Coronary artery (tissue), 2 donors: ENCODE measurements at regions not wholly inside any gene's neighbourhood (a gene's known extent, or its start where the extent isn't known, plus 50 kb on each side); places are given as distances from the start of the nearest gene placed in this dataset.

Source experiments
- DNase-seq: peaks from one replicate; pipeline ENCODE4 v3.0.0-alpha.2; 2017; ENCODE audit warnings: low spot score
- H3K27ac ChIP-seq, 2 donors: fragments of 200-600 bp; sonication (generic); one replicate each; pipeline ENCODE4 v1.5.1; 2016 to 2019
- H3K4me3 ChIP-seq: fragments of 200-600 bp; sonication (generic); 2 replicates; pipeline ENCODE4 v1.5.1; 2016; ENCODE audit warnings: mild to moderate bottlenecking, moderate library complexity
- TF ChIP-seq, protein P1 (sequence below): fragments of 200-600 bp; sonication (generic); IDR thresholded peaks from one replicate; pipeline ENCODE4 v1.5.1; 2019; ENCODE audit warnings: antibody characterized with exemption

DNA sequence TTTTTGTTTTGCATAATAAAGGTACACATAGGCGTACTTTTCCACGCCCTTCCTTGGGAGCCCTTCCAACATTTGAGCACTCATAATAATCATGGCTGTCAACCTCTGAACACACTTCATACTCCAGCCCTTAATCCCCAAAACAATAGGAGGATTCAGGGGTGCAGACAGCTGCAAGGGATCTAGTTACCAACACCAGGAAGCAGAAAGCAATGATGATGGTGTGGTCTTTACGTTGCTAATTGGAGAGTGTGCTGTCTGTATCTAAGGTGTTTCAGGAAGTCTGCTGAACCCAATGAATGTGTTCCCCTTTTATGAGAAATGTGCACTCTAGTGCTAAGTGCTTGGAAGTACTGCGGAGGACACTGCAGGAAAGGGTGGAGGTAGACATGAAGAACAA is 60.3 kb upstream of the PDZRN3 start:
- no peak overlapping the region for H3K27ac ChIP-seq
- no peak overlapping the region for H3K4me3 ChIP-seq
- no peak for DNase-seq
- TF ChIP-seq, protein P1, sequence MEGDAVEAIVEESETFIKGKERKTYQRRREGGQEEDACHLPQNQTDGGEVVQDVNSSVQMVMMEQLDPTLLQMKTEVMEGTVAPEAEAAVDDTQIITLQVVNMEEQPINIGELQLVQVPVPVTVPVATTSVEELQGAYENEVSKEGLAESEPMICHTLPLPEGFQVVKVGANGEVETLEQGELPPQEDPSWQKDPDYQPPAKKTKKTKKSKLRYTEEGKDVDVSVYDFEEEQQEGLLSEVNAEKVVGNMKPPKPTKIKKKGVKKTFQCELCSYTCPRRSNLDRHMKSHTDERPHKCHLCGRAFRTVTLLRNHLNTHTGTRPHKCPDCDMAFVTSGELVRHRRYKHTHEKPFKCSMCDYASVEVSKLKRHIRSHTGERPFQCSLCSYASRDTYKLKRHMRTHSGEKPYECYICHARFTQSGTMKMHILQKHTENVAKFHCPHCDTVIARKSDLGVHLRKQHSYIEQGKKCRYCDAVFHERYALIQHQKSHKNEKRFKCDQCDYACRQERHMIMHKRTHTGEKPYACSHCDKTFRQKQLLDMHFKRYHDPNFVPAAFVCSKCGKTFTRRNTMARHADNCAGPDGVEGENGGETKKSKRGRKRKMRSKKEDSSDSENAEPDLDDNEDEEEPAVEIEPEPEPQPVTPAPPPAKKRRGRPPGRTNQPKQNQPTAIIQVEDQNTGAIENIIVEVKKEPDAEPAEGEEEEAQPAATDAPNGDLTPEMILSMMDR: no peak

DNA sequence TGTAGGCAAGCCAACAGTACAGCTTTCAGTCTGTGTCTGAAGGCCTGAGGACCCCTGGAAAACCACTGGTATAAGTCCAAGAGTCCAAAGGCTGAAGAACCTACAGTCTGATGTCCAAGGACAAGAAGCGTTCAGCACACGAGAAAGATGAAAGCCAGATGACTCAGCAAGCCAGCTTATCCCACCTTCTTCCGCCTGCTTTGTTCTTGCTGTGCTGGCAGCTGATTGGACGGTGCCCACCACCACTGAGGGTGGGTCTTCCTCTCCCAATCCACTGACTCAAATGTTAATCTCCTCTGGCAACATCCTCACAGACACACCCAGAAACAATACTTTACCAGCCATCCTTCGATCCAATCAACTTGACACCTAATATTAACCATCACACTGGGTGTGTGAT is 59.0 kb upstream of the PDZRN3 start:
- TF ChIP-seq, protein P1: no peak
- Histone ChIP-seq H3K4me3 (no peak overlapping the region), H3K27ac (no peak overlapping the region)
- DNase-seq: no peak

DNA sequence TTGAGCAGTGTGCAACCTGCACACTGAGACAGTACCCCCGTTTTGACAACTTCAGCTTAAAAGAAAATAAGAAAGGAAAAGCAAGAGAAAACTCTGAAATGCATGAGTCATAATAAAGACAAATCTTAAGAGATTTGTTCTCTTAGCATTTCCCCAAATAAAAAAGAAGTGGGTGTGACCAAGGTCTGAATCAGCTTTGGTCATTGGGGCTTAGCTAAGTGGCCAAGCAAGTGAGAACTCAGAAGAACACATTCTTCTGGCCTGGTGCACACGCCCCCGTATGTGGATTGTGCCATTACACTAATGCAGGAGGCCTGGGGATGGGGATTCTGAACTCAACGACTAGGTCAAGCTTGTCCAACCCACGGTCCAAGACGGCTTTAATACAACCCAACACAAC is 56.9 kb upstream of the PDZRN3 start:
- H3K27ac ChIP-seq: no peak overlapping the region

DNA sequence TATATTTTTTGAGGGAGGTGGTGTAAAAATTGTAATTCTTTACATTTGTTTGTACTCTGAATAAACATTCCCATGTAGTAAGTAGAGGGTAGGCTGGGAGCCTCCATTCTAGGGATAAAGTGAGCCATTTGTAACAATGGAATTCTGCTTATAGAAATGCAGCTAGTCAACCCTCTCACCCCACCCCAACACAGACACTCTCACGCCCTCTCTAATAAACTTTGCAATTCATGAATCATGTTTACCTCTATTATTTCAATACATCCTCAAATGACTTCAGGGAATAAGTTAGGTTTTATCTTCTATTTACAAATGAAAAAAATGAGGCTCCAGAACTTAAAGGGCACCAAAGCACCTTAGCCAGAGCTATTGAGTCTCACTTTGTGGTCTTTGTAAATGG is 56.5 kb upstream of the PDZRN3 start:
- TF ChIP-seq, protein P1: no peak
- H3K4me3 ChIP-seq: no peak overlapping the region
- no peak overlapping the region for H3K27ac ChIP-seq
- no peak for DNase-seq

More for the DNA sequence above, 56.9 kb upstream of the PDZRN3 start:
- H3K4me3 ChIP-seq: no peak overlapping the region
- TF ChIP-seq, protein P1: no peak
- no peak for DNase-seq

DNA sequence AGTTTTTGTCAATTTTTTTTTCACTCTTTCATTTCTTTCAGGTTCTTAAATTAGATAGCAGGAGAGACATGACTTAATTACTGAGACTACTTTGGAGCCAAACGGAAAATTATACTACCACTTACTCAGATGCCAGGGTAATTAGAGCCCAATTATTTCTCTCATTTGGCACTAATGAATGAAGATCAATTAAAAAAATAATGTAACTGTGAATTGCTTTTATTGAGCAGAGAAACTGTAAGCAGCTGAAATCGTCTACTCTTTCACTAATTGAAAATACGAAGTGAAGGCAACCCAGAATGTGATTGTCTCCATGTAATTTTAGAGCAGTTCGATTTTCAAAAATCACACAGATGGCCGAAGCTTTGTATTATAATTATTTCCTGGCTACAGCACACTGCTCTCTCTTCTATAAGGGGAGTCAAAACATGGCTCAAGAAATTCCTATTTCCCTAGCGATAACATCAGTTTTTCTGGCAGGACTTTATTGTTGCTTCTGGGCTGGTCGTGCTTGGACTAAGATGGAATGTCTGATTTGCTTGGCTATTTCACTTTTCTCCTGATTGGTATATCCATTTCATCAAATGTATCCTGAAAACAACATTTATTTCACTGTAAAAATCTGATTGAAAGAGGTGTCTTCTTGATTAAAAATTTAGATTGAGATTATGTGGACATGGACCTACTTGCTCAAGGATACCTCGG is 55.8 kb upstream of the PDZRN3 start:
- DNase-seq: no peak
- TF ChIP-seq, protein P1: no peak

DNA sequence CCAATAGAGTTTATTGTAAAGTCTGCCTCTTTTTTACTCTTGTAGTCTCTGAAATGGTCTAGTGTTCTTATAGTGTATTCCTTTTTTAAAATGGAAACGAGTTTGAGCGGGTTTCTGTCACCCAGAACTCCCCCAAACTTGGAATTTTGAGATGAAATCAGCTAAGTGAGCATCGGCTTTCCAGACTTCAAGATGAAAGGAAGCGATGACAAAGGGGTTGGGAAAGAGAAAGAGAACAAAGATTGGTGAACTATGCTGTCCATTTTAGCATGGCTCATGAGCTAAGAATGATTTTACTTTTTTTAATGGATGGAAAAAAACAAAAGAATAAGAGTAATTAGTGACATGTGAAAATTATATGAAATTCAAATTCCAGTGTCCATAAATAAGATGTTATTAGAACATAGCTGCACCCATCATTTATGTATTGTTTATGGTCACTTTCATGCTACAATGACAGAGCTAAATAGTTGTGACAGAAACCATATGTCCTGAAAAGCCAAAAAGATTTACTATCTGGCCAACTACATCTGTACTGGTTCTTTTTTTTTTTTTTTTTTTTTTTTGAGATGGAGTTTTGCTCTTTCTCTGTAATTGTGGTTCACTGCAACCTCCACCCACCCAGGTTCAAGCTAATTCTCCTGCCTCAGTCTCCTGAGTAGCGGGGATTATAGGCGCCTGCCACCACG is 52.7 kb upstream of the PDZRN3 start:
- TF ChIP-seq, protein P1: no peak
- H3K27ac ChIP-seq: no peak overlapping the region
- no peak overlapping the region for H3K4me3 ChIP-seq
- DNase-seq: no peak

More for the DNA sequence above, 55.8 kb upstream of the PDZRN3 start:
- H3K27ac ChIP-seq: no peak overlapping the region
- H3K4me3 ChIP-seq: no peak overlapping the region
